Fibroblast of the aortic adventitia (primary cell): ENCODE measurements at regions not wholly inside any gene's neighbourhood (a gene's known extent, or its start where the extent isn't known, plus 50 kb on each side); places are given as distances from the start of the nearest gene placed in this dataset.

Experiments used
- DNase-seq: peaks from one replicate; pipeline ENCODE4 v3.0.0-alpha.2; 2010; ENCODE audit warnings: low read depth
- H3K4me3 ChIP-seq: 2 replicates; pipeline ENCODE4 v1.5.1; 2011; ENCODE audit warnings: low read depth, mild to moderate bottlenecking, control low read depth, low read length, moderate library complexity
- CTCF ChIP-seq: IDR thresholded peaks from 2 replicates; pipeline ENCODE4 v1.5.1; 2011; ENCODE audit warnings: mild to moderate bottlenecking, low read length, control low read depth, inconsistent platforms; ENCODE audit not compliant: insufficient read depth

- no peak for DNase-seq
- no peak for TF ChIP-seq CTCF
- H3K4me3 ChIP-seq = no peak overlapping the region
Observed at GRCh38 chr9:106400950-106401349, 462.0 kb upstream of the ZNF462 start.

- no peak for DNase-seq
- no peak overlapping the region for H3K4me3 ChIP-seq
- TF ChIP-seq CTCF = no peak
Observed at GRCh38 chr9:106403081-106403480, 459.9 kb upstream of the ZNF462 start.

GRCh38 chr9:106404137-106404536 is 458.8 kb upstream of the ZNF462 start:
- DNase-seq = no peak
- TF ChIP-seq CTCF = no peak
- H3K4me3 ChIP-seq = no peak overlapping the region

- TF ChIP-seq CTCF = no peak
- H3K4me3 ChIP-seq = no peak overlapping the region
- DNase-seq = no peak
Observed at GRCh38 chr9:106405871-106406435, 457.0 kb upstream of the ZNF462 start.

- no peak for DNase-seq
- H3K4me3 ChIP-seq = no peak overlapping the region
- no peak for TF ChIP-seq CTCF
Observed at GRCh38 chr9:106414042-106414441, 448.9 kb upstream of the ZNF462 start.

- no peak for DNase-seq
- no peak overlapping the region for H3K4me3 ChIP-seq
- TF ChIP-seq CTCF = no peak
Observed at GRCh38 chr9:106417685-106418084, 445.3 kb upstream of the ZNF462 start.

- no peak for TF ChIP-seq CTCF
- no peak overlapping the region for H3K4me3 ChIP-seq
- no peak for DNase-seq
Observed at GRCh38 chr9:106419829-106420228, 443.1 kb upstream of the ZNF462 start.
